Activated CD4-positive, CD25-positive, alpha-beta regulatory T cell treated with anti-CD3 and anti-CD28 coated beads, Interleukin-2, amount 50 U/mL, for 24 hours (primary cell): ENCODE measurements at regions not wholly inside any gene's neighbourhood (a gene's known extent, or its start where the extent isn't known, plus 50 kb on each side); places are given as distances from the start of the nearest gene placed in this dataset.

Experiments used
- ATAC-seq, 2 donors: fragments of 150-1000 bp; cut with Tn5 transposase; one replicate each; pipeline ENCODE4 v1.10.0; 2021; ENCODE audit warnings: mild to moderate bottlenecking in 1 of 2, moderate library complexity in 1 of 2

- ATAC-seq, result no peak
Measured at GRCh38 chr6:43868467-43868866, 98.5 kb downstream of the VEGFA start.

DNA sequence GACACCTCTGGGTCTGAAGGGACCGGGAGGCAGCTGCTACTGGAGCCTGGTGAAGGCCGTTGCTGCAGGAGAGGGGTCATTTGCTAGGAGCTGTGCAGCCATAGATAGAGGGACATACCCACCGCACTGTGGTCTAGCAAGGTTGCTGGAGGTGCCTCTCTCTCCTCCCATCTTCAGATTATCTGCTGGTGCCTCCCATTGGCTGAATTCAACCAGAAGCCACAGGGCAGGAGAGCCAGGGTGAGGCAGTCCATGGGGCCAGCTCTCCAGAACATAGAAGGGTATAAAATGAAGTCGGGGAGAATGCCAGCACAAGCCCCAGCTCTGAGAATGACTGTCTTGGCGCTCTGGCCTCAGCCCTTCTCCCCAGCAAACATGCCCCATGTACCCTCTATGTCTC lies 98.0 kb downstream of the VEGFA start:
- ATAC-seq, result no peak

- no peak for ATAC-seq
Measured at GRCh38 chr6:43867246-43867645, 97.2 kb downstream of the VEGFA start.

GRCh38 chr6:43865932-43866645 lies 96.1 kb downstream of the VEGFA start:
- ATAC-seq, result no peak

- ATAC-seq, result no peak
Measured at GRCh38 chr6:43865086-43865485, 95.1 kb downstream of the VEGFA start.

DNA sequence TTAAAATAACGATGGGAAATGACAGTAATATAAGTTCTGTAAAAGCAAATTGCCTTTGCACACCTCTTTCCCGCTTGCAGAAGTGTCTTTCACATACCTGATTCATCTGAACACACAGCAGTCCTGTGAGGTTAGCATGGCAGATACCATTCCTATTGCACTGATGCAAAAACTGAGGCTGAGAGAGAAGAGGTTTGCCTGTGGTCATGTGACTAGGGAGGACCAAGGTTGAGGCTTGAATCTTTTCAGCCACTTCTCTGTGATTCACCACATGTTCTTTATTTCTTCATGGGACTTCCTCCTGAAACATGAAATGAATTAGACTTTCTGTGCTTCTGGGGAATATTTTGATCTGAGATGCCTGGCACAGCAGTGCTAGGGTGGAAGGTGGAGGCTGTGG lies 92.9 kb downstream of the VEGFA start:
- no peak for ATAC-seq

DNA sequence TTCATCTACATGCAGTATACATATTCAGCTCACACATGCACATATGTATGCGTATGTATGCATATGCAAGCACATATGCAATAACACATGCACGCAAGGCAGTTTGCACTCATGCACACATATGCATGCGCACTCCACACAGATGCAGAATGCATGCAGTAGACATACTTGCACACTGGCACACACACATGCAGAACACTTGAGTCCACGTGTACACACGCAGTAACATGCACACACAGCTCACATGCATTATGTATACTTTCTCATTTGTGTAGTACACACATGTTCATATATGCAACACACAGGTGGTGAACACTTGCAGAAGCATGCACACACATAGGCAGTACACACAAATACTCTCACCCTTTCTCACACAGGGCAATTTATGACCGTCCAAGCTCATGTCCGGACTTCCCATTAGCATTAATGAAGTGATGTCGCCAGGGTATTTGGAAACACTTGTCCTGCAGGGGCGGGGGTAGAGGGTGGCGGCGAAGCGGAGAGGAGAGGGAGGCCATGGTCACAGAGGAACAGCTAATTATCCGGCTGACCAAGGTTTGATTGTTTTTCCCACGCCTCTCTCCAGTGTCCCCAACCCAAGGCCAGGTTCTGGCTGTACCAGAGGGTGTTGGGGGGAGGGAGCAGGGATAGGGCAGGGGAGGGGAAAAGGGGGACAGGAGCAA lies 91.3 kb downstream of the VEGFA start:
- no peak for ATAC-seq

- no peak for ATAC-seq
Measured at GRCh38 chr6:43860285-43860684, 90.3 kb downstream of the VEGFA start.

- ATAC-seq, result no peak
Measured at GRCh38 chr6:43859213-43859612, 89.2 kb downstream of the VEGFA start.

- no peak for ATAC-seq
Measured at GRCh38 chr6:43858161-43859153, 88.4 kb downstream of the VEGFA start.

DNA sequence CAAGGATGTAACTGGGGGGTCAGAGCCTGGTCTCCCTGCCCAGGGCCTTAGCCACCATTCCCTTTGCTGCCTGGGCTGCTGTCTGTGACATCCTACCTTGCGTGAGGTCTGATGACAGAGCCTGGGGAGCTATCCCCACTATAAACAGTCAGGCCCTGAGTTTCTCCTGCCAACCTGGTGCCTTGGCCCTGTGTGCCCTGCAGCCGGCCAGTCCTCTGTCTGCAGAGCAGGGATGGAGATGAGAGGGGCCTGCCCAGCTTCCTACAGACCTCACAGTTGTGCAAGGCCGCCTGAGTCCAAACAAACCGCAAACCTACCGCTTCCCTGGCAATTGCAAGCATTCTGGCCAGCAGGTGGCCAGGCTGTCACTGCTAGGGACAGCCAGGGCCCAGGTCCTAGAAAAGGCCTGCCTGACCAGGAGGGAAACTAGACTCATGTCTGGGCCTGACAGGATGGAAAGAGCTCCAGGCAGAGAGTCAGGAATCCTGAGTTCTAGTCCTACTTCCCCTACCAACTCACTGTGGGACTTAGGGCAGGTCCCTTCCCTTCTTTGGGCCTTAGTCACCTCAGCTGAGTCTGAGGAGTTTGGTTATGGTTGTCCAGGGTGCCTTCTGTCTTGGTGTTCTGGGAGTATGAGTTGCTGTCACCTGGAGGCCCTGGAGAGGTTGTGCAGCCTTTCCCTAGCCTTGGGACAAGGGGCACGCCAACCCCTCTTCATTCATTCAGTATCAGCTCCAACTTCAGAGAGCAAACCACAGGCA lies 86.2 kb downstream of the VEGFA start:
- ATAC-seq, result no peak

- ATAC-seq, result no peak
Measured at GRCh38 chr6:43855247-43855646, 85.2 kb downstream of the VEGFA start.

DNA sequence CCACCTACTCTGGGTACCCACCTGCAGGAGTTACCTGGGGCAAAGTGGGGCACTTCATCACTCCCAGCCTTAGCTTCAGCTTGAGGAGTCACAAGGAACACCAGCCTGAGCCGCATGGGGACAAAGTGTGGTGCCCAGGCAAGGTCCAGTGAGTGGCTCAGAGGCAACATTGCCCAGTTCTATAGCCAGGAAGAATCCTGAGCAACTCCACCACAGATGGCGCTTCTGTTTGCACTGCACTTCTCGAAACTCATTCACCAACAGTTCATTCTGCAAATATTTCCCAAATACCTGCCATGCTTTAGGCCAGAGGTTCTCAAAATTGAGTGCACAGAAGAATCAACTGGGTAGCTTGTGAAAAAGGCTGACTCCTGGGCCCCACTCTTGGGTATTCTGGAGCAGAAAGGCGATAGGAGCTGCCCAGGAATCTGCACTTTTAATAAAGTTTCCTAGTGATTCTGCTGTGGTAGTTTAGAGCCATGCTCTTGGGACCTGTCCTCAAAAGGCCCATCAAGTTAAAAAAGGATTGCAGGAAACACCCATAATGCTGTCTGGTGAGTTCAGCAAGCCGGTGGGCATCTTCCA lies 83.1 kb downstream of the VEGFA start:
- no peak for ATAC-seq

DNA sequence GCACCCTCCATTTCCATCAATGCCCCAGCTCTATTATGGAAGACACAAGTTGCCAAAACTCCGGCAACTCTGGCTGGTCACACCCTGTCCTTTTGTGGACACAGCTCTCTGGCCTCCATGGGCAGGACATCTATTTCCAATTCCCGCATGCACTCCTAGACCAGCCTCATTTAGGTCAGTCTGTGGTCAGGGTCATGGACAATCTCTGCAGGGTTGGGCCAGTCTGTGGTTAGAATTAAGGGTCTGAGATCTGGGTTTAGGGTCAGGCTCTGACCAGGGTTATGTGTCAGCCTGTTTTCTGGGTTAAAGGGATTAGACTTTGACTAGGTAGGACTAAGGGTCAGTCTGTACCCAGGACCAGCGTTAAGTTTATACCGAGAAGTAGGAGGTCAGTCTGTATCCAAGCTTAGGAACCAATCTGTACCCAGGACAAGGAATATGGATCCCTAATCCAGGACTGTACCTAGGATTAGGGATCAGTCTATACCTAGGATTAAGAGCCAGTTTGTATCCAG lies 82.4 kb downstream of the VEGFA start:
- no peak for ATAC-seq

DNA sequence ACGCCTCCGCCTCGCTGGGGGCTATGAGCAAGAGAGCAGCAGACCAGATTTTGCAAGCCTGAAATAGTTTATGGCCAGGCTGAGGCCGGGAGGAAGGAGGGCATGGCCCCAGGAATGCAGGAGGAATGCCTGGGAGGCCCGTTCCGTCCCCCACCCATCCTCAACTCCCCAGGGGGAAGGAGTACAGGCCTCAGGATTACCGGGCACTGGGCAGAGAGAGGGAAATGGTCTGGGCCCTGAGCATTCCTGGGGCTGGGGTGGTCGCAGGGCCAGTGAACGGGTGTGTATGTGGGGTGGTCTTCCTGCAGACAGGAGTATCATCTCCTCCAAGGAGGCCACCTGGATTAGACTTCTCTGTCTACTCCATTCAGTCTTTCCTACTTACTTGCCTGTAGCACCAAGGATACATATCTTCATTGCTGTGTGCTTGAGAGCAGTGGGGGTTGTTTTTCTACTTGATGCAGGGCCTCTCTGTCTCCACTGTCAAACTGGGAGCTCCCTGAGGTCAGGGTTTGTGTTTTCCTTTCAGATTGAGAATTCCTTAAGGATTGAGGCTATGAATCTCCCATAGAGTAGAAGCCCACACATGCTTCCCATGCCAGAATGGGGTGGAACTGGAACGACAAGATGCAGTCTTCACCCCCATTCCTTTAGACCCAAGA lies 81.3 kb downstream of the VEGFA start:
- ATAC-seq, result no peak

- no peak for ATAC-seq
Measured at GRCh38 chr6:43850314-43851203, 80.5 kb downstream of the VEGFA start.

GRCh38 chr6:43849844-43850243 lies 79.8 kb downstream of the VEGFA start:
- no peak for ATAC-seq

- ATAC-seq, result no peak
Measured at GRCh38 chr6:43848671-43849391, 78.8 kb downstream of the VEGFA start.
